Vagina (tissue), 2 donors: ENCODE measurements at regions not wholly inside any gene's neighbourhood (a gene's known extent, or its start where the extent isn't known, plus 50 kb on each side); places are given as distances from the start of the nearest gene placed in this dataset.

Experiments
- CTCF ChIP-seq, 3 experiments: fragments of 450-650 bp in 2 of 3; fragments of 200-600 bp in 1 of 3; sonication (generic) in 1 of 3; IDR thresholded peaks; one replicate each; pipeline ENCODE4 v1.5.1; 2017 to 2019; ENCODE audit warnings: antibody characterized with exemption in 3 of 3, mild to moderate bottlenecking in 2 of 3, moderate library complexity in 2 of 3
- POLR2A ChIP-seq, 2 donors: fragments of 450-650 bp; IDR thresholded peaks; one replicate each; pipeline ENCODE4 v1.6.1; 2017; ENCODE audit warnings: antibody characterized with exemption in 2 of 2, mild to moderate bottlenecking in 2 of 2, moderate library complexity in 2 of 2

- TF ChIP-seq CTCF (IDR thresholded peaks at IDR 0.05) (no peak), POLR2A (IDR thresholded peaks at IDR 0.05) (no peak)
Observed at GRCh38 chr1:29805896-29806160, 569.5 kb downstream of the PTPRU start.
